Non-pigmented ciliary epithelial cell (primary cell): ENCODE measurements at regions not wholly inside any gene's neighbourhood (a gene's known extent, or its start where the extent isn't known, plus 50 kb on each side); places are given as distances from the start of the nearest gene placed in this dataset.

Source experiments
- DNase-seq: peaks from one replicate; pipeline ENCODE4 v3.0.0-alpha.2; 2010; ENCODE audit warnings: low read depth

DNA sequence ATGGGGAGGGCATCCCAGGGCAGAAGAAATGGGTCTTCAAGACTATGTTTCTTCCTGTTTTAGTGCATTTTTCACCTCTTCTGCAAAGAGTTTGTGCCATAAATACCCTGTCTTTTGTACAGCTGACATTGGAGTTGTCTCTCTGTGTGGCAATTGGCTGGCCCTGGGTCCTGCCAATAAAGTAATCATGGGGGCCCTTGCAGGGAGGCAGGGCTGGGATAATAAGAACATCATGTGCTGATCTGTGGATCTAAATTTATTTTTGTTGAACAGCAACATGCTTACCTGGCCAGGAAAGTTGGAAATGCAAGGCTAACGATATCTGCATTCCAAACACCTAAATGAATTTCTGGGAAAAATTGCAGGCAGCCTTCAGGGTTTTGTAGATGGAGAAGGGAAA, 174.6 kb upstream of the GATB start:
- DNase-seq = no peak

DNA sequence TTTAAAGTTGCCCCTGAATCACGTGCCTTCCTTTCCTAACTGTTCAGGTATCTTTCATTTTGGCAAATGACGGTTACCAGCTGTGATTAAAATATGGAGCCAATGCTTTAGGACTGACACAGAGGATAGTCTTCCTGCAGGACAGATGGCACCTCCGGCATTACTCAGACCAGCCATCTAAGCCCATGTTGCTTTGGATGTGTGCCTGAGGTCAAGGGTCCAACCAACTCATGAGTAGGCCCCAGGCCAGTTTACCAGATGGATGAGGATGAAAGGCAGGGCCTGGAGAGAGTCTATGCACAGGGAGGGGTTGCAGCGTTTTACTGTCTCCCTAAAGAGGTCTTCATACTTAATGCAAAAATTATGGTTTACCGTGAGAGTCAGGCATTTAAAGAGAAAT, 174.0 kb upstream of the GATB start:
- no peak for DNase-seq

DNA sequence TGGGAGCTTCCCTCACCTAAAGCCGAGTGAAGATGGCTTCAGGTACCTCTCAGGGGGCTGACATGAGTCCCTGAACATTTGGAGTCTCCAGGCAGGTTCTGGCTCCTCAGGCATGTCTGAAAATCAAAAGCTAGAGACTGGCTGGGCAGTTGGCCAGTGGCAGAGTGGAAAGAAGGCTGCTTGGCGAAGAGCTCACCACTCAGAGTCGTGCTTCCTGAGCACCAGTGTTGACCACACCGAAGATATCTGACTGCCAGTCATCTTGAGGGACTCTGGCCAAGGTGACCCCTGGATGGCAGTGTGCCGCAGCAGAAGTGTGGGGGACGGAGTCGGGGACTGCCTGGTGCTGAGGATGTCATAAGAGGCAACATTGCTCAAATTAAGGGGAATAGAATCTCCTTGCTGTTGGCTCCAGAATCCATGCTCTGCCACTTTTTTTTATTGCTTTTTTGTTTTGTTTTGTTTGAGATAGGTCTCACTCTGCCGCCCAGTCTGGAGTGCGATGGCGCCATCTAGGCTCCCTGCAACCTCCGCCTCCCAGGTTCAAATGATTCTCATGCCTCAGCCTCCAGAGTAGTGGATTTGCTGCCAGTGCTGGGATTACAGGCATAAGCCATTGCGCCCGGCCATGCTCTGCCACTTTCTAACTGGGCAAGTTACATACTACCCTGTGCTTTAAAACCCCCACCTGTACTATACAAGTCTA, 172.5 kb upstream of the GATB start:
- DNase-seq = no peak

DNA sequence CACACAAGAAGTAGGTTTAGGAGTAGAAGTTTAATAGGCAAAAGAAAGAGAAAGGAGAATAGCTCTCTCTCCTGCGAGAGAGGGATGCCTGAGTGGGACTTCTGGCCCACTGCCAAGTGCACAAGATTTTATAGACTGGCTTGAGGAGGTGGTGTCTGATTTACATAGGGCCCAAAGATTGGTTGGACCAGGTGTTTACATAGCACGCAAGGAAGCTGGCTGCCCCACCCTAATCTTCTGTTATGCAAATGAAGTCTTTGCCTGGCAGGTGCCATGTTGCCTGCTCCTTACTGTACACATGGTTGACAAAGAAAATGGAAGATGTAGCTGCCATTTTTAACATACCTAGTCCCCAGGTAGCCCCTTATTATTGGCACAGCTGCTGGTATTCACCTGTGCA, 170.8 kb upstream of the GATB start:
- no peak for DNase-seq

DNA sequence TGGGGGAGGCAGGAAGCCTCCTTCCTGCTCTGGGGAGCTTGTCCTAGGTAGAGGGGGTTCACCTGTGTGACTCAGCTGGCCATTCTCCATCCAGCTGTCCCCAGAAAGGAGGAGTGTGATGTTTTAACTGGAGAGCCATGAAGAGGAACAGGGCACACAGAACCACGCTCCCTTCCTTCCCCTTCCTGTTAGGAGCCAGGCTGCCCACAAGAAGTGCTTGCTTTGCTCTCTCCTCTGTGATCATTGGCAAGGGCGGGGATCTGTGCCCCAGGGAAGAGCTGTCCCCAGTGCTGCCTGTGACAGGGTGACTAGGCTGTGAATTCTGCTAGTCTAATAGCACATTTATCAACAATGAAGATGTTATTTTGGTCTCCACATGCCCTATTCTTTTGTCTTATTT, 169.6 kb upstream of the GATB start:
- DNase-seq = no peak

DNA sequence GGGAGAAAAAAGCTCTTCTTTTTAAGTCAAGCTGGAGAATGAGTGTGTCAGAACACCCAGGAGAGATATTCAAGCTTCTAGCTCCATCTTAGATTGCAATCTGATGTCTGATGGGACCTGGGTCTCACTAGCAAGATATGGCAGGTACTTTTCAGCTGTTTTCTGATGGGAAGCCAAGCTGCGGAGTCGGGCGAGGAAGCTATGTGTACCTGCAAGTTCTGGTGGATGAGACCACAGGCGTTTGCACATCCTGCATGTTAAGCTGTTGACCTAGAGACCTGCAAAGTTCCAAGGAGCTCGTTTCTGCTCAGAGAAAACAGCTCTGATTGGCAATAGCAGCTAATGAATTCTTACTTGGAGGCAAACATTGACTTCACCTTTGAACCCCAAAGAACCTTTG, 167.3 kb upstream of the GATB start:
- no peak for DNase-seq

DNA sequence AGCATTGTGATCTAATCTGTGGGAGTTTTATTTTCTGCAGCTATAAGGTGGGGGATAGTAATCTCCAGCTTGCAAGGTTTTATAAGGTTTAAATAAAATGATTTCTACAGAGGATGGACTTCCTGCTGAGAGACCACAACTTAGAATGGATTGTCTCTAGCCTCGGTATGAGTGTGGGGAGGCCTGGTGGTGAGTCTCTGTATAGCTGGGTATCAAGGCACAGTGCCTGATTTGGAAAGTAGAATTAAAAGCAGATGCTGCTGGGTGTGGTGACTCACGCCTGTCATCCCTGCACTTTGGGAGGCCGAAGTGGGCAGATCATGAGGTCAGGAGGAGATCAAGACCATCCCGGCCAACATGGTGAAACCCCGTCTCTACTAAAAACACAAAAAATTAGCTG, 162.0 kb upstream of the GATB start:
- DNase-seq = no peak

DNA sequence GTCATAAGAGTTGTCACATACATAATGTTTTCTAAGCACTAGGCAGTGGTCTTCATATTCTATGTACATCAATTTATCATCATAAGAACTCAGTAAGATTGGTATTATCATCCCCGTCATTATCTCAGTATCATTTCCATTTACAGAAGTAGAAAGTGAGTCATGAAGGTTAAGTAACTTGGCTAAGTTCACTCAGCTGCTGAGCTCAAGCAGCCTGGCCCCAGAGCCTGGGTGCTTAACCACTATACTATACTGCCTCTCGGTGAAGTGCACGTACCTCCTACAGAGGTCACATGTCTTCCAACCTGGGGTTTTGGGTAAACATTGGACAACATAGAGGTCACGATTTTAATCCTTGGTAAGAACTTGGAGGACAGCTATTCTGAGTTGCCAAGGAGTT, 161.5 kb upstream of the GATB start:
- DNase-seq = no peak

DNA sequence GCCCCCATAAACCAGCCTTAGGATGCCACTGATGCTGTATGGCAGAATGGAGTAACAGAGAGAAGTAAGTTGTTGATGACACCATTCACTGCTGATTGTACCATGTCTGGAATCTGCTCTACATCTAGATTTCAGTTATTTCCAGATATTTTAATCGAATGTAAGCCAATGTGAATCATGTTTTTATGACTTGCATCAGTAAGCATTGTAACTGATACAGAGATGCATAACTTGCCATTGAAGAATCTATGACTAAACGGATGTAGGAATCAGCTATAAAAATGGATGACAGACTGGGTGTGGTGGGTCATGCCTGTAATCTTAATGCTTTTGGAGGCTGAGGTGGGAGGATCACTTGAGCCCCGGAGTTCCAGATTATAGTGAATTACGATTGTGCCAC, 161.0 kb upstream of the GATB start:
- peak; percentile 9 for DNase-seq

DNA sequence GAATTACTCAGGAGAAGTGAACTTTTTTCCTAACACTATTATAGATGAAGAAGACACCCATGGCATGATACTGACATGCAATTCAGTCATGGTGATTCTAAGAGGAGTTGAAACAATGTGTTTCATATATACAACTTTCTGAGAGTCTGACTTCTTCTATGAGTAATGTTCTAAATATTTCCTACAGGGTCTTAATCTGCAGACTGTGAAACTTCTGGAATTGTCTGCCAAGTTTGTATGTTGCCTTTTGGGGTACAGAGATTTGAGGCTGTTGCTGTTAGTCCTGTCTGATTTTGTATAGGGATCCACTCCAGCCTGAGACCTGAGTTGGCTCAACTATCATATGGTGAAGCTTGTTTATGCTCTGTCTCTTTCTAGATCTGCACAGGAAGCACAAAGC, 160.6 kb upstream of the GATB start:
- DNase-seq = no peak

DNA sequence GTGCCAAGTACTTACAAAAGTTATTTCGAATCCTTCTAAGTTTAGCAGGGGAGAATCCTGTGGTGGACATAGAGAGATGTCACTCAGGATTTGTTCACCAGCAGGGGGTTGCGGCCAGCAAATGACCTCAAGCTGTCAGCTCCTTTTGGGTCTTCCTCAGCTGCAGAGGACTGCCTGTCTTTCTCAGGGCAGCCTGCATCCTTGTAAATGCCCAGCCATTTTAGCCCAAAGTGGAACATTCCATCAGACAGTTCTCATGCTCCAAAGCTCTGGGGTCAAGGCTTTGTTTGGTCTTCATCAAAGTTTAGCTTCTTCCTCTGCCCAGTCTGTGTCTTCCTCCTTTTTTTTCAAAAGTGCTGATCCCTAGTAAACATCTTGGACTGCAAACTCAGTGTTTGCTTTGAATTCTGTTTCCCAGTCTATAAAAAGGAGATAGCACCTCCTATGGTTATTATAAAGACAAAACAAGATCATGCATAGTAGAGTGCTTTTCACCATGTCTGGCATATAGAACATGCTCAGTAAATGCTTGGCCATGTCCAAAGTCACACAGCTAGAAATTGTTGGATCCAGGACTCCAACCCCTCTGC, 156.4 kb upstream of the GATB start:
- DNase-seq = no peak

DNA sequence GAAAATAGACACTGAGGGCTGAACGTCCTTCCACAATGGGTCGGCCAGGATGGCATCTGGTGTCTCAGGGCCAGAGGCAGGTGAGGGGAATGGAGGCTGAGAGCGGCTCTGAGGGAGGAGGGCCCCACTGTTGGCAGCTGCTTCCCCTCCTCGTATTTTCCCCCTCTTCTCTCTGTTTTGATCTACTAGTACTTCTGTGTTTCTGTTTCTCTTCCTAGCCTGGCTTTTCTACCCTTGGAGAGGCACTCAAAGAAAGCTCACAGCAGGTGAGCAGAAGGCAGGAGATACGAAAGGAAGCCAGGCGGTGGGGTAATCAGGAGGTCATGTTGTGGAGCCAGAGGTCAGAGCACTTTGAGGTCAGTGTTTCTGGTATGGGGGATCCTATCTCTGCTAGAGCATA, 151.8 kb upstream of the GATB start:
- no peak for DNase-seq

DNA sequence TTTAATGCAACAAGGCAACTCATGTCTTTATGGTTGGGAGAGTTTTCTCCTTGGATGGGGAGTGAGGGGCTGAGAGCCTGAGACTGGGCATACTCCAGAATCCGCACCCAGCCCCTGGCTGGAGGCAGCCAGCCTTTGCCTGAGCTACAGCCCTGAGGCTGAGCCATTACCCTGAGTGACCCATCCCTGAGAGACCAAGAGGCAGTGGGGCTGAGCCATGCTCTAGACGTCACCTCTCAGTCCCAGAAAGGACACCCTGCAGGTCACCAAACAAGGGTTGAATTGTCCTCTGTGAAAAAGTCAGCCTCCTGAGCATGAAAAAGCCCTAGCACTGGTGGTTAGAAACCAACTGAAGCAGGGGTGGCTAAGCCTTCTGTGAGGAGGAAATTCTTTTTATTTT, 151.2 kb upstream of the GATB start:
- DNase-seq = no peak

DNA sequence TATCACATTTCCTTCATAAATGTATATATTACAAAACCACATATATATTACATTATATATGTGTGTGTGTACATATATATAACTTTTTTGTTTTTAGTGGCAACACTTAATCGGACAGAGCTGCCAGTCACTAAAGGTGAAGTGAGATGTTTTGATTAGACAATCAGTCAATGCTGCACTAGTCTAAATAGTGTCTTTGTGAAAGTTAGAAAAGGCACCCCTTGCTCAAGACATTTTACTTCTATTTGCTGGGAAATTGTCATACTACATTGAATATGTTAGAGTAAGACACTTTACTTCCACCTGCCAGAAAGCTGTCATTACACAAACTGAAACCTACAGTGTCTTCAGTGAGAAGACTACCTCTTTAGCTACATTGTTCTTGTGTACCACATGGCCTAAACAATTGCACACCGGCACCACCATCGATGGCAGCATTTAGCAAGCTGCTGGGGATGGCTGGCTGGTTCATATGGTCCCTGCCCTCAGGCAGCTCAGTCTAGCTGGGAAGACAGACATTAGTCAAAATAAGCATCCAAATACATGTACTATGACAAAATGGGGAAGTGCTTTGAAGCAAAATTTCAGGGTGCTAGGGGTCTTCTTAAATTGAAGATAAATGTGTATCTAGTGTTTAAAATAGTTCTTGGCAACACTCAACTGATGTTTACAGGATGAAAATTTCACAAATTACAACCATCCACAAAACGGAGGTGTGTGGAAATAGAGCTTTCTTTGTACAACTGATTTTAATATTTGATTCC, 148.1 kb upstream of the GATB start:
- no peak for DNase-seq

DNA sequence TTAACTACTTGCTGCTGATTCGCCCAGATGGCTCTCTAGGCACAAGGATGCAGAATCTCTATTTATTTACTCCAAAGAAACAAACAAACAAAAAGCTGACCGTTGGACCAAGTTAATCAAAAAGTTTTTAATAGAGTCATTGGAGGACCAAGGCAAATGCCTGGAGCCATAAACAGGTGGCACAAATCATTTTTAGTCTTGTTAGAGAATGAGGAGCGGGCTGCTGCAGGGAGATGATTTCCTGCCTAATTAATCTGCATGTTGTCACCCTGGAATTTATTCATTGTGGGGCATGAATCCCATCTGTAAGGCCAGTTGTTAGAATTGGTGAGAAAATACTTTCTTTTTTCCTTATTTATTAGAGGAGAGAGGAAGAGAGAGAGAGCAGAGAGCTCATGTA, 147.4 kb upstream of the GATB start:
- DNase-seq = no peak

DNA sequence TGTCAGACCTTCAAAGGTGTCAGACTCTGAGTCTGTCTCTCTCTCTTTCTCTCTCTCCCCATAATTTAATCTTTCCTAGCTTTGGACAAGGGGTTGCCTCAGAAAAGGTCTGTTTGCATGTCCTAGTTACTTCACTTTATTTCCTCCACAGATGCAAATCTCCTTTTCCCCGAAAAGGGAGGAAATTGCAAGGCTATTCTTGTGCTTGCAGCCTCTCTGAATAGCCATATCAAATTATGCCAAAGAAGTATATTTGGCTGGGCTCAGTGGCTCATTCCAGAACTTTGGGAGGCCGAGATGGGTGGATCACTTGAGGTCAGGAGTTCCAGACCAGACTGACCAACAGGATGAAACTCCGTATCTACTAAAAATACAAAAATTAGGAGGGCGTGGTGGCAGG, 145.6 kb upstream of the GATB start:
- no peak for DNase-seq

DNA sequence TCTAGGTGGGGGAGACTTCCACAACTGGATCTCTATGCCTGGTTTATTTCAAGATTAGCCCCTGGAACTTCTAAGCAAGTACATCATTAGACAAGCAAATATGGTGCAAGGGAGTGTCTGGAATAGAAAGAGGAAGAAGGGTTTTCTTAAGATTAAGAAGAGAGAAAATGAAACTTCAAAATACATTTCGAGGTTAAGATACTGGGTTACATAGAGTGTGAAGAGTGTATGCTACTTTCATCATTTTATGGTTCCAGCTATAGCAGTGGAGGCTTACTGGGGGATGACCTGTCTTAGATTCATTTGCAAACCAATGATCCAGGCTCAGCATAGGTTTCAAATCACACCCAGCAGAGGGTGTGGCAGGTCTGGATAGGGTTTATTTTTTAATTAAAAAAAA, 144.4 kb upstream of the GATB start:
- DNase-seq = no peak

DNA sequence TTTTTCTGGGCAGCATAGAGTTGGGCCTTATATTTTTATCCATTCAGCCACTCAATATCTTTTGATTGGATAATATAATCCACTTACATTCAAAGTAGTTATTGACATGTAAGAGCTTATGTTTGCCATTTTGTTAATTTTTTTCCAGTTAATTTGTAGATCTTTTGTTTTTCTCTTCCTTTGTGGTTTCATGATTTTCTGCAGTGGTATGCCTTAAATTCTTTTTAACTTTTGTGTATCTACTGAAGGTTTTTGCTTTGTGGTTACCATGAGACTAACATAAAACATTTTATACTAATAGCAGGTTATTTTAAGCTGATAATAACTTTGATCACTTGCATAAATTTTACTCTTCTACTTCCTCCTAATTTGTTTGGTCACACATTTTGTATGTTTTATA, 140.8 kb upstream of the GATB start:
- no peak for DNase-seq

DNA sequence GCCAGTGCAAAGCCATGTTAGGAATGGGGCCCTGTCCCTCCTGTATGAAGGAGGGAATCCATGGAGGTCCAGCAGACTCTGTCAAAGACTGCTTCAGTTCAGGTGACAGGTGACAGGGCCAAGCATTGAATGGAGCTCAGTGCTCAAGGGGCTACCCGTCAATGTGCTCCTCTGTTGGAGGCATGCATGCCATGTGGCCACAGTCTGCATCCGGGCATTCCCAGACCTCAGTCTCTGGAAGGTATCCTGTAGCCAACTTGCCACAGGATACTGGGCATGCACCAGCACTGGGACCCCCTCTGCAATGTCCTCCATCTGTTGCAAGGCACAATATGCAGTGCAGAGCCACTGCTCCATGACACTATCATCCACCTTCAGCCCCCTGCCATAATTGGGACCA, 136.1 kb upstream of the GATB start:
- DNase-seq = no peak

DNA sequence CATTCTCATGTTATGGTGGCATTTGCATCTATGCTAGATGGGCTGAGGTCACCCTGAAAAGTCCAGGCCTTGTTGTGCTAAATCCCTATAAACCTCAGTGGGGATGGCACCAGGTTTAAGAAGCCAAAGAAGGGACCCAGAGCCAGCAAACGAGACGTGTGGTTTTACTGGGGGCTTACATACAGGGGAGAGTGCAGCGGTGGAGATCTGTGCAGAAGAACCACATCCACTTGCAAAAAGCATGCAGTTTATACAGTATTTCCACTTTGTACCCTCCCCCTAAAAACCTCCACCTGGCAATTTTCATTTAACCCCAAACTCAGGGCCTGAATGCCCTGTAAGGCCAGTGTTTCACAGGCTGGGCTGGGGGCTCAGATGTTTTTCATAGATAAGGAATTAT, 134.9 kb upstream of the GATB start:
- DNase-seq = no peak

DNA sequence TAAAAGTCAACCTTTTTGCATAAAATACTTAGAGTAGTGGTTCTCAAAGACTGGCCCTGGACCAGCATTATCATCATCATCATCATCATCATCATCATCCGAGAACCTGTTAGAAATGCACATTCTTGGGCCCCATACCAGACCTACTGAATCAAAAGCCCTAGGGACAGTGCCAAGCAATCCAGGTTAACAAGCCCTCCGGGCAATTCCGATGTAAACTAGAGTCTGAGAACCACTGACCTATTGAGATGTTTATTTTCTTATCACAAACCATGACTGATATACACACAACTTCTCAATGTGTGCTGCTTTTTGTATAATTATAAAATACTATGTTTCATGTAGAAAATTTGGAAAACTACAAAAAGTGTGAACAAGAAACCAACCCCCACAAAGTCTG, 133.4 kb upstream of the GATB start:
- no peak for DNase-seq

DNA sequence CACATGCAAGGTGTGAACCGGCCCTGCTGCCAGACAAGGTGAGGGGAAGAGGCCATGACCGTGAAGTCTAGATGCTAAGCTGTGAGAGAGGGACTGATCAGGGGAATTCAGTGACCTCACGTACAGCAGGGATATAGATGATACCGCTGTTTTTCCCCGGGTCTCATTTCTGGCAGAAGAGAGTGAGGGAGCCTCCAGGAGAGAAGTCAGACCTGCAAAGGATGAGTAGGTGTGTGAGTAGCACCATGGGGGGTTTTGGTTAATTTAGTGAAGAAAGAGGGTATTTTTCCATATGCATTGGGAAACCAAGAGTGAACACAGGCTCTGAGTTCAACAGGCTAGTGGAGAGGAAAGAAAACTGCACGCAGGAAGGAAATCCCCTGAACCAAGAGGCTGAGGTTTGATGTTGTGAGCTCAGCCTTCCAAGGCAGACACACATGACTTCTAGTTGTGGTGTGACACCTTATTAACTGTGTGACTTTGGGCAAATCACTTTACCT, 127.6 kb upstream of the GATB start:
- DNase-seq = no peak

DNA sequence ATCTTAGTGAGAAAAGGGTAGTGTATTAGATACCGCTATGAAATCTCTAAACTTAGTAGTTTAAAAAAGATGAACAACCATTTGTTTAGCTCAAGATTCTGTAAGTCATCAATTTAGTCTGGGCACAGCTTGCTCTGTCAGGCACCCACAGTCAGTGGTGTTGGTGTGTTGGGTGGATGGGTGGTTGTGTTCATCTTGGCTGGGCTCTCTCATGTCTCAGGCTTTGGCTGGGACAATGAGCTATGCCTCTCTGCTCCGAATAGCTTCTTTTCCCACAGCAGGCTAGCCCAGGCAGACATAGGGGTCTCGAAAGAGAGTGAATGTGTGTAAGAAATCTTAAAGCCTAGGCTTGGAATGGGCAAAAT, 127.0 kb upstream of the GATB start:
- DNase-seq = no peak
